ENCODE measurements at regions not wholly inside any gene's neighbourhood (a gene's known extent, or its start where the extent isn't known, plus 50 kb on each side); places are given as distances from the start of the nearest gene placed in this dataset.

DNA sequence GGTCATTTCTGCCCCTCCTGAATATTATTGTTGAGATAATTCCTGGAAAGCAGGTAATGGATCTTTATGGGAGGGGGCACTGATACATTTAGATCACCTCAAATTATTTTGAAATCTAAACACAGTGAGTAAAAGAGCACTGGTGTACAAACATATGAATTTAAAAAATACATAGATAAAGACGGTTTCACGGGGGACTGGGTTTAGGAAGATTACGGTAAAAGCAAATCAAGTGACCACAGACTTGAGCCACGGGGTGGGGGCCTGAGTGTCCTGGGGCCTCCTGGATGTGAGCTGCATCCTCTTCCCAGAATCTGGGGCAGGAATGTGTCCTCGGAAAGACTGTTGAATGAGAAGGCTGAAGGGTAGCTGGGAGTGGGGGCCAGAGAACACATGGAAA, 219.1 kb upstream of the KLF6 start:
- intact Hi-C loops (cut with DNase I; ENCODE audit: low total_unique reads): no loop called here
- Histone ChIP-seq H3K27me3 (no peaks in the 10 kb centered on the region), H3K36me3 (ENCODE audit: low read depth, missing control alignments) (no peaks in the 10 kb centered on the region), H3K27ac (no peak overlapping the region), H3K4me1 (no peaks in the 10 kb centered on the region), H3K9me3 (no peaks in the 10 kb centered on the region), H3K4me3 (no peak overlapping the region)
- DNase-seq: no peak
- TF ChIP-seq POLR2A (IDR thresholded peaks at IDR 0.05): no peak
- TF ChIP-seq, protein P1, sequence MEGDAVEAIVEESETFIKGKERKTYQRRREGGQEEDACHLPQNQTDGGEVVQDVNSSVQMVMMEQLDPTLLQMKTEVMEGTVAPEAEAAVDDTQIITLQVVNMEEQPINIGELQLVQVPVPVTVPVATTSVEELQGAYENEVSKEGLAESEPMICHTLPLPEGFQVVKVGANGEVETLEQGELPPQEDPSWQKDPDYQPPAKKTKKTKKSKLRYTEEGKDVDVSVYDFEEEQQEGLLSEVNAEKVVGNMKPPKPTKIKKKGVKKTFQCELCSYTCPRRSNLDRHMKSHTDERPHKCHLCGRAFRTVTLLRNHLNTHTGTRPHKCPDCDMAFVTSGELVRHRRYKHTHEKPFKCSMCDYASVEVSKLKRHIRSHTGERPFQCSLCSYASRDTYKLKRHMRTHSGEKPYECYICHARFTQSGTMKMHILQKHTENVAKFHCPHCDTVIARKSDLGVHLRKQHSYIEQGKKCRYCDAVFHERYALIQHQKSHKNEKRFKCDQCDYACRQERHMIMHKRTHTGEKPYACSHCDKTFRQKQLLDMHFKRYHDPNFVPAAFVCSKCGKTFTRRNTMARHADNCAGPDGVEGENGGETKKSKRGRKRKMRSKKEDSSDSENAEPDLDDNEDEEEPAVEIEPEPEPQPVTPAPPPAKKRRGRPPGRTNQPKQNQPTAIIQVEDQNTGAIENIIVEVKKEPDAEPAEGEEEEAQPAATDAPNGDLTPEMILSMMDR (IDR thresholded peaks at IDR 0.05): no peak
- WGBS, 2 donors: 70 to 72% methylated on average over 5 of the region's 5 CpGs

DNA sequence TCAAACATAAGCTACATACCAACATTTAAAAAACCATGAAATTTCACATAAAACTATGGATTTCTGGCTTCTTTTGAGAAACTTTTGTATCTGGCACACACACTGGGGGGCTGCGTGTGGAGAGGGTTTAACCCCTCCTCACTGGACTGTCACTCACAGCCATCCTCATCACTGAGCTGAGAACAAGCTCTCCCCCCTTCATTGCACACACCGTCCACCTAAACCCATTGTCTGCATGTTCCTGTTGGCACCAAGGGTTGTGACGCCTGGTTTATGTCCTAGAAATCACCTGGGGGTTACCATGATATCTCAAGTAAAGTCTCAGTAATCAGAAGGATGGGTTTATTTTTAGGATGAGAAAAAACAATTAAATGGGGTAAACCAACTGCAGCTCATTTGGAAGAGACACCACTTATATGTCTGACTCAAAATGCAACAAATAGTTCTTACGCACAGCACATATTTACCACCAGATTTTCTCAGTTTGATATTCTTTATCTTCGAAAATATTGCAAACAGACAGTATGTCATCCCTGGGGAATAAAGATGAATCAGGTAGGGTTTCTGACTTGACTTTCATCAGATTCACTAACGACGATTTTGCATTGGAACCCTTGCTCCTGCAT, 218.5 kb upstream of the KLF6 start:
- no peaks in the 10 kb centered on the region for H3K9me3 ChIP-seq
- H3K4me1 ChIP-seq: no peaks in the 10 kb centered on the region
- no peak for TF ChIP-seq POLR2A (IDR thresholded peaks at IDR 0.05)
- TF ChIP-seq, protein P1 (IDR thresholded peaks at IDR 0.05): no peak
- 91 to 94% methylated on average over 7 of the region's 7 CpGs for WGBS, 2 donors
- H3K36me3 ChIP-seq (ENCODE audit: low read depth, missing control alignments): no peaks in the 10 kb centered on the region
- intact Hi-C loops (cut with DNase I; ENCODE audit: low total_unique reads): no loop called here
- H3K4me3 ChIP-seq: no peak overlapping the region
- H3K27me3 ChIP-seq: no peaks in the 10 kb centered on the region
- no peak for DNase-seq
- no peak overlapping the region for H3K27ac ChIP-seq

DNA sequence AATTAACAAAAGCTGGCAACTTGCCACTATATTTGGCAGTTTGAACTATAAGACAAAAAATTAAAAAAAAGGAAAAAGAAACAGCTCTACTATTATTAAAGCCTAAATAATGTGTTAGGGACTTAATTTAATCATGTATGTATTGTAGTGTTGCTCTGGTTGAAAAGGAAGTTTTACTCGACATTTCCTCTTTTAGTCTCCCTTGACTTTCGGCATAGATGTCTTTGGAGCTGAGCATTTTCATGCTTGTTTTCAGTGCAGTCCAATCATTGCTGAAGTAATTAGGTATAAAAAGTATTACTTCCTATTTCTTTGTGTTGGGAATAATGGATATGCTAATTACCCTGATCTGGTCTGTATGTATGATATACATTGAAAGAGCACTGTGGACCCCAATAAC, 216.8 kb upstream of the KLF6 start:
- intact Hi-C loops (cut with DNase I; ENCODE audit: low total_unique reads): no loop called here
- no peaks in the 10 kb centered on the region for H3K36me3 ChIP-seq (ENCODE audit: low read depth, missing control alignments)
- no peaks in the 10 kb centered on the region for H3K9me3 ChIP-seq
- H3K4me1 ChIP-seq: no peaks in the 10 kb centered on the region
- H3K27ac ChIP-seq: no peak overlapping the region
- WGBS, 2 donors: 82 to 83% methylated on average over 2 of the region's 2 CpGs
- no peak overlapping the region for H3K4me3 ChIP-seq
- no peak for TF ChIP-seq POLR2A (IDR thresholded peaks at IDR 0.05)
- TF ChIP-seq, protein P1 (IDR thresholded peaks at IDR 0.05): no peak
- H3K27me3 ChIP-seq: no peaks in the 10 kb centered on the region
- no peak for DNase-seq

DNA sequence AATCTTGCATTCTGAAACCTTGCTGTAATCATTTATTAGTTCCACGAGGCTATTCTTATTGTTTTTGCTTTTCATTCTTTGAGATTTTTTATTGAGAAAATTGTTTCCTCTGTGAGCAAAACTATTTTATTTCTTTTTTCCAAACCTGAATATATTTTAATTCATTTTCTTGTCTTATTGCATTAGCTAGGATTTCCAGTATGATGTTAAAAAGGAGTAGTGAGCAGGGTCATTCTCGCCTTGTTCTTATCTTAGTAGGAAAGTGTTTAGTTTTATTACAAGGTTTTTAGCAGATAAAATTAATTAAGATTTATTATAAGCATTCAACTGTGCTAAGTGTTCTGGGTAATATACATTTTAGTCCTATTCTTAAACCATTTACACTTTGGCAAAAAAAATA, 214.6 kb upstream of the KLF6 start:
- 91 to 100% methylated on average over 2 of the region's 2 CpGs for WGBS, 2 donors
- no peaks in the 10 kb centered on the region for H3K9me3 ChIP-seq
- no peaks in the 10 kb centered on the region for H3K4me1 ChIP-seq
- intact Hi-C loops (cut with DNase I; ENCODE audit: low total_unique reads): no loop called here
- no peaks in the 10 kb centered on the region for H3K36me3 ChIP-seq (ENCODE audit: low read depth, missing control alignments)
- DNase-seq: no peak
- H3K4me3 ChIP-seq: no peak overlapping the region
- no peak for TF ChIP-seq POLR2A (IDR thresholded peaks at IDR 0.05)
- TF ChIP-seq, protein P1 (IDR thresholded peaks at IDR 0.05): no peak
- H3K27me3 ChIP-seq: no peaks in the 10 kb centered on the region
- no peak overlapping the region for H3K27ac ChIP-seq

DNA sequence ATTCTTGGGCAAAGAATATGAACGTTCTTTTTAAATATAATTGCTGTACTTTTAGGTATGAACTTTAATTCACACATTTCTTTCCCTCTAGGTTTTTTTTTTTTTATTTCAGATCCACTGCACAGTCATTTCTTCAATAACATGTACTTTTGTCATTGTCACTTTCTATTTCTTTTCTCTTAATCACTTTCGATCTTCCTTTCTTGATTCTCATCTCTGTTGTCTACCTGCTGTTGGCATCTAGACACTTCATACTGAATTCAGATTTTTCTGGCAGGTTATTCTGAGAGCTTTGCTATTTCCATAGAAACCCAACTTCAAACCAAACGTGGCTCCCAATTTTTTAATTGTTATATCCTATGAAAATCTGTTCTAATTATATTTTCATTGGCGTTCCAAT, 211.7 kb upstream of the KLF6 start:
- Histone ChIP-seq H3K27ac (no peak overlapping the region), H3K36me3 (ENCODE audit: low read depth, missing control alignments) (no peaks in the 10 kb centered on the region), H3K4me3 (no peak overlapping the region), H3K4me1 (no peaks in the 10 kb centered on the region), H3K9me3 (no peaks in the 10 kb centered on the region), H3K27me3 (no peaks in the 10 kb centered on the region)
- TF ChIP-seq, protein P1 (IDR thresholded peaks at IDR 0.05): no peak
- no peak for TF ChIP-seq POLR2A (IDR thresholded peaks at IDR 0.05)
- WGBS, 2 donors: 84 to 88% methylated on average over 4 of the region's 4 CpGs
- DNase-seq: no peak
- intact Hi-C loops (cut with DNase I; ENCODE audit: low total_unique reads): no loop called here

All from testis (tissue), 2 donors.